22Rv1 (cell line): ENCODE measurements at regions not wholly inside any gene's neighbourhood (a gene's known extent, or its start where the extent isn't known, plus 50 kb on each side); places are given as distances from the start of the nearest gene placed in this dataset.

Experiments used
- CTCF ChIP-seq: fragments of 450-650 bp; IDR thresholded peaks from 2 replicates; pipeline ENCODE4 v1.5.1; 2017; ENCODE audit warnings: mild to moderate bottlenecking
- ZFX ChIP-seq: fragments of 450-650 bp; IDR thresholded peaks from 2 replicates; pipeline ENCODE4 v1.6.1; 2017; ENCODE audit warnings: antibody characterized with exemption, borderline replicate concordance

GRCh38 chr16:22631264-22631663 is 120.6 kb downstream of the NPIPB5 start:
- TF ChIP-seq CTCF (no peak), ZFX (no peak)
